SK-N-SH treated with all-trans-retinoic acid at 6 μM for 48 hours (cell line): ENCODE measurements at regions not wholly inside any gene's neighbourhood (a gene's known extent, or its start where the extent isn't known, plus 50 kb on each side); places are given as distances from the start of the nearest gene placed in this dataset.

Experiments used
- ARNTL ChIP-seq: fragments of 450-650 bp; formaldehyde crosslinking; IDR thresholded peaks from 2 replicates; pipeline ENCODE4 v1.5.0; 2020; ENCODE audit warnings: low read depth, mild to moderate bottlenecking, moderate library complexity, borderline replicate concordance
- TF ChIP-seq, protein P1 (sequence below): fragments of 250-450 bp; sonication (Bioruptor Pico); IDR thresholded peaks from 2 replicates; pipeline ENCODE4 v1.8.0; 2021; ENCODE audit warnings: low read depth, mild to moderate bottlenecking, moderate library complexity, borderline replicate concordance

DNA sequence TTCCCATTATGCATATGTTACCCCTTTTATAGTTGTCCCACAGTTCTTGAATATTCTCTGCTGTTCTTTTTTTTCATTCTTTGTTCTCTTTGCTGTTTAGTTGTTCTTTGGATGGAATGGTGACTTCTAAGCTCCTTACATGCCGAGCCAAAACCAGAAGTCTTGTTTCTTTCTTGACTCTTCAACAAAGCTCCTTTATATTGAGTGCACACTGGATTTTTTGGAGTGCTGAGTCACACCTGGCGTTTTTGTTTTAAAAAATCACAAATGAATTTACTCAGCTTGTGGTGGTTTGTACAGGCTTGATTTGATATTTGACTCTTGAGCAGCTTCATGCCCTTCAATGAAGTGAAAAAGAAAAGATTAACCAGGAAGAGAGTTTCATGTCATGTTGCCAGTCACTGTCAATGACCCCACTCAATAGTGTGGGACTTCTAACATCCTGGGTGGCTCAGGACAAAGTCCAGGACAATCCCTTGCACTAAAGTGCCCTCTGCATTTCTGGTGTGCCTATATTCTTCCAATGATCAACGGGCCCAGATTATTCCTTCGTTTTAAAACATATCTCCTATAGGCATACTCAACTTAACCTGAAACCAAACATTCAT lies 112.4 kb upstream of the SLC38A4 start:
- TF ChIP-seq ARNTL (CRISPR knock-in tag) = no peak
- TF ChIP-seq, protein P1, sequence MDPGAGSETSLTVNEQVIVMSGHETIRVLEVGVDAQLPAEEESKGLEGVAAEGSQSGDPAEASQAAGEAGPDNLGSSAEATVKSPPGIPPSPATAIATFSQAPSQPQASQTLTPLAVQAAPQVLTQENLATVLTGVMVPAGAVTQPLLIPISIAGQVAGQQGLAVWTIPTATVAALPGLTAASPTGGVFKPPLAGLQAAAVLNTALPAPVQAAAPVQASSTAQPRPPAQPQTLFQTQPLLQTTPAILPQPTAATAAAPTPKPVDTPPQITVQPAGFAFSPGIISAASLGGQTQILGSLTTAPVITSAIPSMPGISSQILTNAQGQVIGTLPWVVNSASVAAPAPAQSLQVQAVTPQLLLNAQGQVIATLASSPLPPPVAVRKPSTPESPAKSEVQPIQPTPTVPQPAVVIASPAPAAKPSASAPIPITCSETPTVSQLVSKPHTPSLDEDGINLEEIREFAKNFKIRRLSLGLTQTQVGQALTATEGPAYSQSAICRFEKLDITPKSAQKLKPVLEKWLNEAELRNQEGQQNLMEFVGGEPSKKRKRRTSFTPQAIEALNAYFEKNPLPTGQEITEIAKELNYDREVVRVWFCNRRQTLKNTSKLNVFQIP = no peak
